Gastroesophageal sphincter (tissue), 4 donors: ENCODE measurements at regions not wholly inside any gene's neighbourhood (a gene's known extent, or its start where the extent isn't known, plus 50 kb on each side); places are given as distances from the start of the nearest gene placed in this dataset.

ENCODE experiments used
- ATAC-seq: fragments of 150-250 bp; one replicate; pipeline ENCODE4 v1.9.1; 2016; ENCODE audit warnings: mild to moderate bottlenecking, moderate library complexity
- H3K27ac ChIP-seq, 4 donors: fragments of 200-600 bp; sonication (generic) in 3 of 4; 1 replicate in 3 of 4; 2 replicates in 1 of 4; pipeline ENCODE4 v1.5.1; 2016 to 2019
- H3K27me3 ChIP-seq: fragments of 200-600 bp; sonication (generic); one replicate; pipeline ENCODE4 v1.5.1; 2019
- H3K36me3 ChIP-seq, 2 donors: fragments of 200-600 bp; sonication (generic); one replicate each; pipeline ENCODE4 v1.5.1; 2019; ENCODE audit warnings: control low read depth in 1 of 2
- H3K4me1 ChIP-seq, 3 donors: fragments of 200-600 bp; sonication (generic); 1 replicate in 2 of 3; 2 replicates in 1 of 3; pipeline ENCODE4 v1.5.1; 2016 to 2019; ENCODE audit warnings: control low read depth in 2 of 3
- H3K4me3 ChIP-seq, 2 donors: fragments of 200-600 bp; sonication (generic); one replicate each; pipeline ENCODE4 v1.5.1; 2019; ENCODE audit warnings: mild to moderate bottlenecking in 1 of 2, moderate library complexity in 1 of 2
- H3K9me3 ChIP-seq, 3 donors: fragments of 200-600 bp; sonication (generic); one replicate each; pipeline ENCODE4 v1.5.1; 2017 to 2019; ENCODE audit warnings: control low read depth in 2 of 3
- EP300 ChIP-seq: sonication (generic); formaldehyde crosslinking; IDR thresholded peaks from one replicate; pipeline ENCODE4 v1.6.1; 2017; ENCODE audit warnings: antibody characterized with exemption, mild to moderate bottlenecking
- POLR2A ChIP-seq, 2 donors: fragments of 450-650 bp; IDR thresholded peaks; one replicate each; pipeline ENCODE4 v1.6.1; 2017; ENCODE audit warnings: antibody characterized with exemption in 2 of 2, mild to moderate bottlenecking in 2 of 2, moderate library complexity in 1 of 2
- POLR2AphosphoS5 ChIP-seq: sonication (generic); formaldehyde crosslinking; IDR thresholded peaks from one replicate; pipeline ENCODE4 v1.6.1; 2017; ENCODE audit warnings: antibody characterized with exemption
- WGBS, 2 donors: methylation state at CpG; one replicate each; pipeline ENCODE4 v1.1.5; 2018; ENCODE audit warnings: low coverage in 1 of 2; 5-methylcytosine and 5-hydroxymethylcytosine counted together
- TF ChIP-seq, protein P1 (sequence below), 4 experiments: fragments of 200-600 bp in 2 of 4; fragments of 450-650 bp in 2 of 4; sonication (generic) in 1 of 4; IDR thresholded peaks; one replicate each; pipeline ENCODE4 v1.5.1; 2017 to 2019; ENCODE audit warnings: antibody characterized with exemption in 4 of 4, mild to moderate bottlenecking in 2 of 4, moderate library complexity in 2 of 4

DNA sequence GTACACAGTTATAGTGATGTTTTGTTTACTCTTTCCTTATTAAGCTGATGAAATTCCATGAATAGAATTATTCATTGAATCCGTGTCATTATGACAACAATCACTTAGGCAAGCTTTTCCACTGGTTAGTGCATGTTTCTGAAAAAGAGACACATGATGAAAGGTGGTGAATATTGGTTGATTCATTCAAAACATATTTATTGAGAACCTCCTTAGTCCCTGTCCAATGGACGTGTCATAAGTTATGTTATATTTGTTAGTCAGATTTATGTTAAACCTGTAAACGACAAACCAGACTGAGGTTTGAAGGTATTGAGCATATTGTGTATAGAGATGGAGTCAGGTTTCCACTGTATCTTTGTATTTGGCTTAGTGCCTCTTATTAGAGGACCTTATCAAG lies 1888.9 kb upstream of the CDH6 start:
- Histone ChIP-seq H3K4me3 (no peak overlapping the region), H3K4me1 (no peaks in the 10 kb centered on the region), H3K27me3 (no peaks in the 10 kb centered on the region), H3K27ac (no peak overlapping the region), H3K36me3 (no peaks in the 10 kb centered on the region), H3K9me3 (no peaks in the 10 kb centered on the region)
- WGBS, 2 donors: 75 to 82% methylated on average over 3 of the region's 3 CpGs
- ATAC-seq: no peak
- TF ChIP-seq EP300 (no peak), POLR2AphosphoS5 (no peak), POLR2A (IDR thresholded peaks at IDR 0.05) (no peak)
- TF ChIP-seq, protein P1, sequence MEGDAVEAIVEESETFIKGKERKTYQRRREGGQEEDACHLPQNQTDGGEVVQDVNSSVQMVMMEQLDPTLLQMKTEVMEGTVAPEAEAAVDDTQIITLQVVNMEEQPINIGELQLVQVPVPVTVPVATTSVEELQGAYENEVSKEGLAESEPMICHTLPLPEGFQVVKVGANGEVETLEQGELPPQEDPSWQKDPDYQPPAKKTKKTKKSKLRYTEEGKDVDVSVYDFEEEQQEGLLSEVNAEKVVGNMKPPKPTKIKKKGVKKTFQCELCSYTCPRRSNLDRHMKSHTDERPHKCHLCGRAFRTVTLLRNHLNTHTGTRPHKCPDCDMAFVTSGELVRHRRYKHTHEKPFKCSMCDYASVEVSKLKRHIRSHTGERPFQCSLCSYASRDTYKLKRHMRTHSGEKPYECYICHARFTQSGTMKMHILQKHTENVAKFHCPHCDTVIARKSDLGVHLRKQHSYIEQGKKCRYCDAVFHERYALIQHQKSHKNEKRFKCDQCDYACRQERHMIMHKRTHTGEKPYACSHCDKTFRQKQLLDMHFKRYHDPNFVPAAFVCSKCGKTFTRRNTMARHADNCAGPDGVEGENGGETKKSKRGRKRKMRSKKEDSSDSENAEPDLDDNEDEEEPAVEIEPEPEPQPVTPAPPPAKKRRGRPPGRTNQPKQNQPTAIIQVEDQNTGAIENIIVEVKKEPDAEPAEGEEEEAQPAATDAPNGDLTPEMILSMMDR (IDR thresholded peaks at IDR 0.05): no peak

- Histone ChIP-seq H3K9me3 (no peaks in the 10 kb centered on the region), H3K27ac (no peak overlapping the region), H3K4me3 (no peak overlapping the region), H3K36me3 (no peaks in the 10 kb centered on the region), H3K4me1 (no peaks in the 10 kb centered on the region), H3K27me3 (no peaks in the 10 kb centered on the region)
- TF ChIP-seq POLR2A (IDR thresholded peaks at IDR 0.05) (no peak), POLR2AphosphoS5 (no peak), EP300 (no peak)
- TF ChIP-seq, protein P1 (IDR thresholded peaks at IDR 0.05): no peak
- peak; percentile 25 for ATAC-seq
- WGBS, 2 donors: no CpG with 5 or more reads among the region's 21 CpGs
Measured at GRCh38 chr5:29296548-29296947, 1896.9 kb upstream of the CDH6 start.

GRCh38 chr5:29277642-29278041 lies 1915.8 kb upstream of the CDH6 start:
- no peak for TF ChIP-seq EP300
- no peak for TF ChIP-seq POLR2AphosphoS5
- TF ChIP-seq, protein P1 (IDR thresholded peaks at IDR 0.05): no peak
- no peak for TF ChIP-seq POLR2A (IDR thresholded peaks at IDR 0.05)
- ATAC-seq: no peak
- Histone ChIP-seq H3K27me3 (no peaks in the 10 kb centered on the region), H3K36me3 (no peaks in the 10 kb centered on the region), H3K9me3 (peaks cover 0 to 13% (median 0%) of the 10 kb centered on the region in 3 donors), H3K4me3 (no peak overlapping the region), H3K4me1 (no peaks in the 10 kb centered on the region), H3K27ac (no peak overlapping the region)
- WGBS, 2 donors: 0 to 54% methylated on average over 2 of the region's 2 CpGs

DNA sequence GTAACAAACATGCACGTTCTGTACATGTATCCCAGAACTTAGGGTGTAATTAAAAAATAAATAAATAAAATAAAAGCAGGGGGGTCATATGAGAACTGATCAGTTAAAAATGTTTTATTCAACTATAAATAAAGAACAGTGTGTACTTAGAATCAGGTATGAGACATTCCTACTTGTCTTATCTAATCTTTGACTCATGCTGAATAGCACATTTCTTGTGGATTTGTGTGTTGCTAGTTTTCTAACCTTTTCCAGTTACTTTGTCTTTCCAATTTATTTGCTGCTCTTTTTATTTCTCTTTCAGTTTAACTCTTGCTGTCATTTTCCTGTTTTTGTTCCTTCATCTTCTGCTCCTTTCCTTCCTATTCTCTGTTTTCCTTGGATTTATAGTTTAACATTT lies 1917.1 kb upstream of the CDH6 start:
- H3K9me3 ChIP-seq: peaks cover 0 to 13% (median 0%) of the 10 kb centered on the region in 3 donors
- WGBS, 2 donors: 76 to 100% methylated on average over 1 of the region's 1 CpG
- H3K27ac ChIP-seq: no peak overlapping the region
- no peak overlapping the region for H3K4me3 ChIP-seq
- no peaks in the 10 kb centered on the region for H3K4me1 ChIP-seq
- H3K36me3 ChIP-seq: no peaks in the 10 kb centered on the region
- H3K27me3 ChIP-seq: no peaks in the 10 kb centered on the region
- ATAC-seq: no peak
- no peak for TF ChIP-seq POLR2A (IDR thresholded peaks at IDR 0.05)
- no peak for TF ChIP-seq EP300
- TF ChIP-seq, protein P1 (IDR thresholded peaks at IDR 0.05): no peak
- no peak for TF ChIP-seq POLR2AphosphoS5

DNA sequence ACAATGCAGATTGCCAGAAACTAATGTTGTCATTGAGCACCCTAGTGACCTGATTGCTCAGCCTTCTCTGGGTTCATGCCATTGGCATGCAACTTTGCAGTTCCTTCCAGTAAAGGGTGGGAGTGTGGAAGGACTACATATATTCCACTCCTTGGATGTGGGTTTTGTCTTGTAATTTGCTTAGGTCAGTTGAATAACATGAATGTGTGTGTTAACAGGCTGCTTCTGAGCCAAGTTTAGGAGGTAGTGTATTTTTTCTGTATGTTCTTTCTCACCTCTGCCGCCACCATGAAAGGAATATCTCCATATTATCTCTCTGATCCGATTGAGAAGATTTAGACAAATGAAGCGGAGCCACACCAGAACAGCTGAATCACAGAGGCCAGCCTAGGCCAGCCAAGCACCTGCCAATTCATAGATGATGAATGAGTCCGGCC lies 1929.6 kb upstream of the CDH6 start:
- 69 to 71% methylated on average over 1 to 2 of the region's 4 CpGs for WGBS, 2 donors
- Histone ChIP-seq H3K27me3 (no peaks in the 10 kb centered on the region), H3K4me3 (no peak overlapping the region), H3K27ac (no peak overlapping the region), H3K9me3 (no peaks in the 10 kb centered on the region), H3K36me3 (no peaks in the 10 kb centered on the region), H3K4me1 (no peaks in the 10 kb centered on the region)
- TF ChIP-seq POLR2A (IDR thresholded peaks at IDR 0.05) (no peak), POLR2AphosphoS5 (no peak), EP300 (no peak)
- TF ChIP-seq, protein P1 (IDR thresholded peaks at IDR 0.05): no peak
- no peak for ATAC-seq
